GM21619 (cell line): ENCODE measurements at regions not wholly inside any gene's neighbourhood (a gene's known extent, or its start where the extent isn't known, plus 50 kb on each side); places are given as distances from the start of the nearest gene placed in this dataset.
A peak's percentile ranks its signal among the peaks of the same experiment; 100 is the strongest.

Experiments used
- ATAC-seq: cut with Tn5 transposase; IDR thresholded peaks from one replicate; pipeline ENCODE4 v1.9.1; 2021; ENCODE audit not compliant: unreplicated experiment

GRCh38 chr6:33924681-33925080 lies 120.9 kb upstream of the MLN start:
- ATAC-seq, result no peak

- no peak for ATAC-seq
Measured at GRCh38 chr6:33923857-33924514, 120.2 kb upstream of the MLN start.

GRCh38 chr6:33921745-33922144 lies 117.9 kb upstream of the MLN start:
- no peak for ATAC-seq

- ATAC-seq, result no peak
Measured at GRCh38 chr6:33918175-33918695, 114.4 kb upstream of the MLN start.

- no peak for ATAC-seq
Measured at GRCh38 chr6:33915134-33915533, 111.3 kb upstream of the MLN start.

- ATAC-seq, result no peak
Measured at GRCh38 chr6:33914645-33915044, 110.8 kb upstream of the MLN start.

GRCh38 chr6:33912195-33912594 lies 108.4 kb upstream of the MLN start:
- ATAC-seq, result no peak

- no peak for ATAC-seq
Measured at GRCh38 chr6:33911488-33911887, 107.7 kb upstream of the MLN start.

- no peak for ATAC-seq
Measured at GRCh38 chr6:33910594-33910993, 106.8 kb upstream of the MLN start.

- no peak for ATAC-seq
Measured at GRCh38 chr6:33909737-33910136, 105.9 kb upstream of the MLN start.

- no peak for ATAC-seq
Measured at GRCh38 chr6:33908025-33908424, 104.2 kb upstream of the MLN start.

- ATAC-seq, result no peak
Measured at GRCh38 chr6:33907227-33907626, 103.4 kb upstream of the MLN start.

GRCh38 chr6:33906439-33906838 lies 102.6 kb upstream of the MLN start:
- no peak for ATAC-seq

- ATAC-seq, result no peak
Measured at GRCh38 chr6:33905071-33905609, 101.3 kb upstream of the MLN start.

- no peak for ATAC-seq
Measured at GRCh38 chr6:33904747-33905065, 100.9 kb upstream of the MLN start.

GRCh38 chr6:33904050-33904746 lies 100.4 kb upstream of the MLN start:
- ATAC-seq, result peak; percentile 58

GRCh38 chr6:33903579-33903978 lies 99.8 kb upstream of the MLN start:
- ATAC-seq, result no peak

GRCh38 chr6:33902457-33902853 lies 98.7 kb upstream of the MLN start:
- no peak for ATAC-seq

GRCh38 chr6:33901822-33902456 lies 98.1 kb upstream of the MLN start:
- ATAC-seq, result no peak

- no peak for ATAC-seq
Measured at GRCh38 chr6:33898771-33899170, 95.0 kb upstream of the MLN start.

- ATAC-seq, result no peak
Measured at GRCh38 chr6:33897189-33897780, 93.5 kb upstream of the MLN start.
